ENCODE measurements at regions not wholly inside any gene's neighbourhood (a gene's known extent, or its start where the extent isn't known, plus 50 kb on each side); places are given as distances from the start of the nearest gene placed in this dataset.

DNA sequence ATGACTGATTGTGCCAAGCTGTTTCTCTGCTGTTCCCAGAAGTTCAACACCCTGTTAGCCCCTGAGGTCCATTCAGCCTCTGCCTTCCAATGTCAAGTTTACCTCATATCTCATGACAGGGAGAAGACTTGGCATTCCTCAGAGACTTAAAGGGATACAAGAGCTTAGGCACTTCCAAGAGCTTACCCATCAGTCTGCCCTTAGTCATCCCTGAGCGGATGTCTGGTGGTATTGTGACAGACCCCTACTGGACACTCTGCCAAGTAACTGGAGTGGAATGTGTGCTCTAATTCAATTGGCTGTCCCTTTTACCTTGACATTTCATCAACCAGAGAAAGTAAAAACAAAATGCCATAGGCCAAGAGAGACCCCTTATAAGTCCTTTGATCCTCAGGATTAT, 151.5 kb downstream of the AASDHPPT start:
- TF ChIP-seq ZNF791 (tag by site-specific recombination; IDR thresholded peaks at IDR 0.05), result no peak
- no peak for TF ChIP-seq ZNF132 (tag by site-specific recombination; IDR thresholded peaks at IDR 0.05; ENCODE audit: borderline replicate concordance)
- TF ChIP-seq ZFHX2 (tag by site-specific recombination; conservative IDR thresholded peaks at IDR 0.05), result no peak
- no peak for TF ChIP-seq ZNF555 (tag by site-specific recombination; conservative IDR thresholded peaks at IDR 0.05)
- TF ChIP-seq ZNF391 (tag by site-specific recombination; IDR thresholded peaks at IDR 0.05; ENCODE audit: borderline replicate concordance, low read depth), result no peak
- TF ChIP-seq ZNF404 (tag by site-specific recombination; IDR thresholded peaks at IDR 0.05), result no peak
- TF ChIP-seq ZBTB17 (tag by site-specific recombination; IDR thresholded peaks at IDR 0.05), result no peak
- TF ChIP-seq, protein P1, sequence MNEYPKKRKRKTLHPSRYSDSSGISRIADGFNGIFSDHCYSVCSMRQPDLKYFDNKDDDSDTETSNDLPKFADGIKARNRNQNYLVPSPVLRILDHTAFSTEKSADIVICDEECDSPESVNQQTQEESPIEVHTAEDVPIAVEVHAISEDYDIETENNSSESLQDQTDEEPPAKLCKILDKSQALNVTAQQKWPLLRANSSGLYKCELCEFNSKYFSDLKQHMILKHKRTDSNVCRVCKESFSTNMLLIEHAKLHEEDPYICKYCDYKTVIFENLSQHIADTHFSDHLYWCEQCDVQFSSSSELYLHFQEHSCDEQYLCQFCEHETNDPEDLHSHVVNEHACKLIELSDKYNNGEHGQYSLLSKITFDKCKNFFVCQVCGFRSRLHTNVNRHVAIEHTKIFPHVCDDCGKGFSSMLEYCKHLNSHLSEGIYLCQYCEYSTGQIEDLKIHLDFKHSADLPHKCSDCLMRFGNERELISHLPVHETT (tag by site-specific recombination; IDR thresholded peaks at IDR 0.05), result no peak
- TF ChIP-seq, protein P2, sequence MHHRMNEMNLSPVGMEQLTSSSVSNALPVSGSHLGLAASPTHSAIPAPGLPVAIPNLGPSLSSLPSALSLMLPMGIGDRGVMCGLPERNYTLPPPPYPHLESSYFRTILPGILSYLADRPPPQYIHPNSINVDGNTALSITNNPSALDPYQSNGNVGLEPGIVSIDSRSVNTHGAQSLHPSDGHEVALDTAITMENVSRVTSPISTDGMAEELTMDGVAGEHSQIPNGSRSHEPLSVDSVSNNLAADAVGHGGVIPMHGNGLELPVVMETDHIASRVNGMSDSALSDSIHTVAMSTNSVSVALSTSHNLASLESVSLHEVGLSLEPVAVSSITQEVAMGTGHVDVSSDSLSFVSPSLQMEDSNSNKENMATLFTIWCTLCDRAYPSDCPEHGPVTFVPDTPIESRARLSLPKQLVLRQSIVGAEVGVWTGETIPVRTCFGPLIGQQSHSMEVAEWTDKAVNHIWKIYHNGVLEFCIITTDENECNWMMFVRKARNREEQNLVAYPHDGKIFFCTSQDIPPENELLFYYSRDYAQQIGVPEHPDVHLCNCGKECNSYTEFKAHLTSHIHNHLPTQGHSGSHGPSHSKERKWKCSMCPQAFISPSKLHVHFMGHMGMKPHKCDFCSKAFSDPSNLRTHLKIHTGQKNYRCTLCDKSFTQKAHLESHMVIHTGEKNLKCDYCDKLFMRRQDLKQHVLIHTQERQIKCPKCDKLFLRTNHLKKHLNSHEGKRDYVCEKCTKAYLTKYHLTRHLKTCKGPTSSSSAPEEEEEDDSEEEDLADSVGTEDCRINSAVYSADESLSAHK (tag by site-specific recombination; IDR thresholded peaks at IDR 0.05), result no peak
- TF ChIP-seq ZSCAN16 (tag by site-specific recombination; IDR thresholded peaks at IDR 0.05), result no peak
- no peak for TF ChIP-seq ZNF530 (tag by site-specific recombination; IDR thresholded peaks at IDR 0.05; ENCODE audit: low read depth)
- TF ChIP-seq SP2 (tag by site-specific recombination; IDR thresholded peaks at IDR 0.05), result no peak
- TF ChIP-seq, protein P3, sequence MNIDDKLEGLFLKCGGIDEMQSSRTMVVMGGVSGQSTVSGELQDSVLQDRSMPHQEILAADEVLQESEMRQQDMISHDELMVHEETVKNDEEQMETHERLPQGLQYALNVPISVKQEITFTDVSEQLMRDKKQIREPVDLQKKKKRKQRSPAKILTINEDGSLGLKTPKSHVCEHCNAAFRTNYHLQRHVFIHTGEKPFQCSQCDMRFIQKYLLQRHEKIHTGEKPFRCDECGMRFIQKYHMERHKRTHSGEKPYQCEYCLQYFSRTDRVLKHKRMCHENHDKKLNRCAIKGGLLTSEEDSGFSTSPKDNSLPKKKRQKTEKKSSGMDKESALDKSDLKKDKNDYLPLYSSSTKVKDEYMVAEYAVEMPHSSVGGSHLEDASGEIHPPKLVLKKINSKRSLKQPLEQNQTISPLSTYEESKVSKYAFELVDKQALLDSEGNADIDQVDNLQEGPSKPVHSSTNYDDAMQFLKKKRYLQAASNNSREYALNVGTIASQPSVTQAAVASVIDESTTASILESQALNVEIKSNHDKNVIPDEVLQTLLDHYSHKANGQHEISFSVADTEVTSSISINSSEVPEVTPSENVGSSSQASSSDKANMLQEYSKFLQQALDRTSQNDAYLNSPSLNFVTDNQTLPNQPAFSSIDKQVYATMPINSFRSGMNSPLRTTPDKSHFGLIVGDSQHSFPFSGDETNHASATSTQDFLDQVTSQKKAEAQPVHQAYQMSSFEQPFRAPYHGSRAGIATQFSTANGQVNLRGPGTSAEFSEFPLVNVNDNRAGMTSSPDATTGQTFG (tag by site-specific recombination; IDR thresholded peaks at IDR 0.05; ENCODE audit: borderline replicate concordance), result no peak
- TF ChIP-seq ZNF777 (tag by site-specific recombination; IDR thresholded peaks at IDR 0.05; ENCODE audit: borderline replicate concordance), result no peak
- no peak for TF ChIP-seq ZNF558 (tag by site-specific recombination; IDR thresholded peaks at IDR 0.05)
- TF ChIP-seq, protein P4, sequence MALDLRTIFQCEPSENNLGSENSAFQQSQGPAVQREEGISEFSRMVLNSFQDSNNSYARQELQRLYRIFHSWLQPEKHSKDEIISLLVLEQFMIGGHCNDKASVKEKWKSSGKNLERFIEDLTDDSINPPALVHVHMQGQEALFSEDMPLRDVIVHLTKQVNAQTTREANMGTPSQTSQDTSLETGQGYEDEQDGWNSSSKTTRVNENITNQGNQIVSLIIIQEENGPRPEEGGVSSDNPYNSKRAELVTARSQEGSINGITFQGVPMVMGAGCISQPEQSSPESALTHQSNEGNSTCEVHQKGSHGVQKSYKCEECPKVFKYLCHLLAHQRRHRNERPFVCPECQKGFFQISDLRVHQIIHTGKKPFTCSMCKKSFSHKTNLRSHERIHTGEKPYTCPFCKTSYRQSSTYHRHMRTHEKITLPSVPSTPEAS (tag by site-specific recombination; IDR thresholded peaks at IDR 0.05), result no peak
- TF ChIP-seq PRDM1 (tag by site-specific recombination; IDR thresholded peaks at IDR 0.05), result no peak
- no peak for TF ChIP-seq ZIC2 (tag by site-specific recombination; IDR thresholded peaks at IDR 0.05)
- no peaks in the 10 kb centered on the region for H3K4me1 ChIP-seq (ENCODE audit: control insufficient read depth, insufficient read depth, low read length)
- CTCF ChIA-PET, result no interaction called here

DNA sequence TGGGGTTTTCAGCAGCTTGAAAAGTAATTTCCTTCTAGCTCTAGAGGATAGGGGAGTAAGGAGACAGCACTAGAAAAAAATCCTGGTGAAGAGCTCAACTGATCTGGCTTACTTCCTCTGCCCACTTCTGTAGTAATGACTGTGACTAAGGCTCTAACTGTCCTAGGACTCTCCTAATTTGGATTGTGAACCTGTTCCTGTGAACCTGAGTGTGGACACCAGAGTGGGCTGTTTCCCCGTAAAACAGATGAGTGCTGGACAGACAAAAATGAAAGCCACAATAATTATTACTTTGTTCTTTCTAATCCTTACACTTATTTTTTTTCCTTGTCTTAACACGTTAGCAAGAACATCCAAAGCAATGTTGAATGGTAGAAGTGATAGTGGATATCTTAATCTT, 154.1 kb downstream of the AASDHPPT start:
- Histone ChIP-seq H3K4me3 (ENCODE audit: low read depth, low read length) (no peak overlapping the region), H3K27ac (ENCODE audit: extremely low read depth, low read depth, low read length) (no peak overlapping the region), H3K9me3 (ENCODE audit: control insufficient read depth, insufficient read depth, low read depth, low read length) (no peaks in the 10 kb centered on the region), H3K36me3 (ENCODE audit: control insufficient read depth in 2 of 2, insufficient read depth in 1 of 2, low read length in 2 of 2) (no peaks in the 10 kb centered on the region), H3K4me1 (ENCODE audit: control insufficient read depth, insufficient read depth, low read length) (no peaks in the 10 kb centered on the region)
- POLR2A ChIA-PET, result no interaction called here
- CTCF ChIA-PET, result no interaction called here
- TF ChIP-seq ZNF548 (tag by site-specific recombination; IDR thresholded peaks at IDR 0.05) (no peak), OVOL3 (tag by site-specific recombination; IDR thresholded peaks at IDR 0.05) (no peak), ZNF677 (tag by site-specific recombination; IDR thresholded peaks at IDR 0.05) (no peak), ZNF549 (tag by site-specific recombination; IDR thresholded peaks at IDR 0.05) (no peak), GLIS1 (tag by site-specific recombination; IDR thresholded peaks at IDR 0.05) (no peak), ZNF623 (tag by site-specific recombination; IDR thresholded peaks at IDR 0.05) (no peak), ZNF121 (tag by site-specific recombination; IDR thresholded peaks at IDR 0.05) (no peak)
- TF ChIP-seq, protein P5, sequence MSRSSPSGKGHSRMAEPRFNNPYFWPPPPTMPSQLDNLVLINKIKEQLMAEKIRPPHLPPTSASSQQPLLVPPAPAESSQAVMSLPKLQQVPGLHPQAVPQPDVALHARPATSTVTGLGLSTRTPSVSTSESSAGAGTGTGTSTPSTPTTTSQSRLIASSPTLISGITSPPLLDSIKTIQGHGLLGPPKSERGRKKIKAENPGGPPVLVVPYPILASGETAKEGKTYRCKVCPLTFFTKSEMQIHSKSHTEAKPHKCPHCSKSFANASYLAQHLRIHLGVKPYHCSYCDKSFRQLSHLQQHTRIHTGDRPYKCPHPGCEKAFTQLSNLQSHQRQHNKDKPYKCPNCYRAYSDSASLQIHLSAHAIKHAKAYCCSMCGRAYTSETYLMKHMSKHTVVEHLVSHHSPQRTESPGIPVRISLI (tag by site-specific recombination; IDR thresholded peaks at IDR 0.05), result no peak
- TF ChIP-seq, protein P6, sequence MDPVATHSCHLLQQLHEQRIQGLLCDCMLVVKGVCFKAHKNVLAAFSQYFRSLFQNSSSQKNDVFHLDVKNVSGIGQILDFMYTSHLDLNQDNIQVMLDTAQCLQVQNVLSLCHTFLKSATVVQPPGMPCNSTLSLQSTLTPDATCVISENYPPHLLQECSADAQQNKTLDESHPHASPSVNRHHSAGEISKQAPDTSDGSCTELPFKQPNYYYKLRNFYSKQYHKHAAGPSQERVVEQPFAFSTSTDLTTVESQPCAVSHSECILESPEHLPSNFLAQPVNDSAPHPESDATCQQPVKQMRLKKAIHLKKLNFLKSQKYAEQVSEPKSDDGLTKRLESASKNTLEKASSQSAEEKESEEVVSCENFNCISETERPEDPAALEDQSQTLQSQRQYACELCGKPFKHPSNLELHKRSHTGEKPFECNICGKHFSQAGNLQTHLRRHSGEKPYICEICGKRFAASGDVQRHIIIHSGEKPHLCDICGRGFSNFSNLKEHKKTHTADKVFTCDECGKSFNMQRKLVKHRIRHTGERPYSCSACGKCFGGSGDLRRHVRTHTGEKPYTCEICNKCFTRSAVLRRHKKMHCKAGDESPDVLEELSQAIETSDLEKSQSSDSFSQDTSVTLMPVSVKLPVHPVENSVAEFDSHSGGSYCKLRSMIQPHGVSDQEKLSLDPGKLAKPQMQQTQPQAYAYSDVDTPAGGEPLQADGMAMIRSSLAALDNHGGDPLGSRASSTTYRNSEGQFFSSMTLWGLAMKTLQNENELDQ (tag by site-specific recombination; IDR thresholded peaks at IDR 0.05; ENCODE audit: low read depth), result no peak

More for the DNA sequence above, 151.5 kb downstream of the AASDHPPT start:
- Histone ChIP-seq H3K27ac (ENCODE audit: extremely low read depth, low read depth, low read length) (no peak overlapping the region), H3K9me3 (ENCODE audit: control insufficient read depth, insufficient read depth, low read depth, low read length) (no peaks in the 10 kb centered on the region), H3K4me3 (ENCODE audit: low read depth, low read length) (no peak overlapping the region), H3K36me3 (ENCODE audit: control insufficient read depth in 2 of 2, insufficient read depth in 1 of 2, low read length in 2 of 2) (no peaks in the 10 kb centered on the region)
- POLR2A ChIA-PET, result no interaction called here

Data from HEK293 (cell line).